Omental fat pad (tissue), 3 donors: ENCODE measurements at regions not wholly inside any gene's neighbourhood (a gene's known extent, or its start where the extent isn't known, plus 50 kb on each side); places are given as distances from the start of the nearest gene placed in this dataset.

ENCODE experiments used
- ATAC-seq: fragments of 150-250 bp; one replicate; pipeline ENCODE4 v1.9.1; 2016; ENCODE audit warnings: mild to moderate bottlenecking, moderate library complexity; ENCODE audit not compliant: low FRiP score
- DNase-seq: peaks from one replicate; pipeline ENCODE4 v3.0.0-alpha.2; 2019; ENCODE audit warnings: low spot score
- CTCF ChIP-seq, 3 donors: fragments of 450-650 bp; IDR thresholded peaks; one replicate each; pipeline ENCODE4 v1.5.1; 2016 to 2017; ENCODE audit warnings: antibody characterized with exemption in 3 of 3, mild to moderate bottlenecking in 3 of 3, moderate library complexity in 2 of 3

DNA sequence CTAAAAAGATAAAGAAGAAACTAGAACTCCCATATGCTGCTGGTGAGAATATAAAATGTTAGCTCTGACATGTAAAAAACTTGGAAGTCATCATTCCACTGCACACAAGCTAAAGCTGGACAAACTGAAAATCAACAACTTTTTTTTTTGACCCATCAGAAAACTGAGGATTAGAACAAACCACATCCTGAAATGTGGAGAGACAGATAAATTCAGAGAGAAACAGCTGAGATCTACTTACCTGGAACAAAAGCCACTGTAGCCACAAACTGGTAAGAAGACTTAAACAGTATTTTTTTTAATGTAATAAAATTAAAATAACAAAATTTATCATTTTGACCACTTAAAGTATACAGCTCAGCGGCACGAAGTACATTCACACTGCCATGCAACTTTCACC lies 408.5 kb upstream of the RGS17 start:
- TF ChIP-seq CTCF (IDR thresholded peaks at IDR 0.05) = no peak
- DNase-seq = no peak

DNA sequence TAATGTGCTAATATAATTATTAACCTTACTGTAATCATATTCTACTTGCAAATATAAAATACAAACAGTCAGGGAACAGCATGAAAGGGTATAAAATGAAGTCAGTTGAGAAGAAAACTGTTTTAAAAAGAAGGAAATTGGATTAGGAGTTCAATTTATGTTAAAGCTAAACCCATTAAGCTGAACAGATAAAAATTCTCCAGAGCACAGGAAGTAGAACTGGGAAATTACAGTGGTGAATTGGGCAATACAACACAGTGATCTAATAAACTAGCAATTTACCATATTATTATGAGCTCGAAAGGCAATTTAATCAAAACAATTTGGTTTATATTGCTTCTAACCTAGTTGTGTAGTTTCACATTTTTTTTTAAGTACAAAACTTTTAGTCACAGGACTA lies 407.4 kb upstream of the RGS17 start:
- DNase-seq (no peak), ATAC-seq (no peak)
- no peak for TF ChIP-seq CTCF (IDR thresholded peaks at IDR 0.05)

More for the DNA sequence above, 408.5 kb upstream of the RGS17 start:
- ATAC-seq = no peak

DNA sequence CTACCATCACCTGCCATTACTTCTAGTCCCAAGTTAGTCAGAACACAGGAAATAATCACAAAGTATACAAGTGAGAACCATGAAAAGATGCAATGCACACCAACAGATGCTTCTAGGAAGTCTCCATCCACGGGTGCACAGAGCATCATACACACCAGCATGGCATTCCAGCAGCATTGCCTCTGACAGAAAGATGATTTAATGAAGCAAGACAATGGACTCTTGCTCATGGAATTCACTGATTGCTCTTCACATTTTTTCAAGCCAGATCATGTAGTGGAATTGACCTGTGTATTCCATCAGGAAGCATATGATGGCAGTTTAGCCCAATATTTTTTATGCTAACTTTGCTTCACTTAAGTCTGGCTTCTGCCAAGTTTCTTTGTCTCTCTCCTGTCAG lies 406.3 kb upstream of the RGS17 start:
- no peak for ATAC-seq
- no peak for TF ChIP-seq CTCF (IDR thresholded peaks at IDR 0.05)
- DNase-seq = no peak

DNA sequence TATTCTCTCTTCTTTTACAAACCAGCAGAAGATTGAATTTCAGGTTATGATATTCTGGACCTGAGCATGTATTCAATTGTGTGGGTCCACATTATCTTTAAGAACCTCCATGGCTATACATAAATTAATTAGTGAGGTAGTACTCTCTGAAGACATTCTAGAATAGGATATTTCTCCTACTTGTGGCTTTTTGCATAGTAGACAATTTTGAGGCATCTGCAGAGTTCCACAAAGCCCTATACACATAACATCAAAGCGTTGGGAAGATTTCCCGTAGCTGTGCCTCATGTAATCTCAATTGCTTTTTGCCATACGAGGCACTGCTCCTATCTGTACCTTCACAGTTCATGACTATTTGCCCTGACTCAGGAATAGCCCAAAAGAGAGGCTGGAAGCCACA lies 395.4 kb upstream of the RGS17 start:
- TF ChIP-seq CTCF (IDR thresholded peaks at IDR 0.05) = no peak
- DNase-seq (no peak), ATAC-seq (no peak)

DNA sequence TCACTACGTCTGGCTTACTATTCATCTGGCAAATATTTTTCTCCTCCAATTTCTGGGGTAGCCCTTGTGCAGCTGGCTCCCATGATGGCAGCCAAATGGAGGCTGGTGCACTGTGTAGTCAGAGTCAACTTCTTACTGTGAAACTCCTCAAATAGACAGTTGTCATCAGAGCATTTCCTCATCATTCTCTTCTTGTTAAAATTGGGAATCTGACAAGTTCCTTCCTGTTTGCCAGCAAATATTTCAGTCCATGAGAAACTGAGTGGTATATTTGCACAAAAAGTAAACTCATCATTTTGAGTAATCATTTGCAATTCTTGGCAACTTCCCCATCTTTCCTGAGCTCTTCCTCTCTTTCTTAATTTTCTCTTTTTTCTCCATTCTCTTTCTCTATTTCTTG lies 394.9 kb upstream of the RGS17 start:
- ATAC-seq (no peak), DNase-seq (no peak)
- TF ChIP-seq CTCF (IDR thresholded peaks at IDR 0.05) = no peak

GRCh38 chr6:153523390-153523789 lies 392.3 kb upstream of the RGS17 start:
- no peak for ATAC-seq
- DNase-seq = no peak
- no peak for TF ChIP-seq CTCF (IDR thresholded peaks at IDR 0.05)

DNA sequence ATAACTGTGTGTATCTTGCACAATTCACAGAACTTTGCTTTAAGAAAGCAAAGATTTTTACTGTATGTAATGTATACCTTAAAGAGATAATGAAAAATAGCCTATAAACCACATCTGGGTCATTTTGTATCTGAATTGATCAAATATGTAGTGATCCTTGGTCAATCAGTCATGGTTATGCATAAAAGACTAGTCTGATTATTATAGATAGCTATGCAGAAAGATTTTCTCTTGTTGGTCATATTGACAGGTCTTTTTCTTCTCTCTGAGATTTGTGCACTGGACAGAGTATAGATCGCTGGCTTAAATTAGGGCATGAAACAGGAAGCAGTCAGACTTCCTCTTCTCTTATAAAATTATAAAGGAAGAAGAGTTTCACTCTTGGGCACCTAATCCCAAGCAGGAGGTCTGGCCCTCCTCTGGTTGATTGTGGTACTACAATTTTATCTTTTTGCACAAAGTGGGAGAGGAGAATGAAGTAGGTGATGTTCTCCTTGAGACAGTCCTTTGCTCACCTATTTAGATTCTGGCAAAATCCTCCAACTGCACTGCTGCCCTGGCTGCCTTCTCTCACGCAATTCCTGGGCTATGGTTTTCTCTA lies 380.9 kb upstream of the RGS17 start:
- ATAC-seq = no peak
- DNase-seq = no peak
- no peak for TF ChIP-seq CTCF (IDR thresholded peaks at IDR 0.05)
